Astrocyte (in vitro differentiated cells and primary cell): ENCODE measurements at regions not wholly inside any gene's neighbourhood (a gene's known extent, or its start where the extent isn't known, plus 50 kb on each side); places are given as distances from the start of the nearest gene placed in this dataset.
"Not testable (repeated sequence)": the region's sequence is repeated elsewhere in the genome, so short reads cannot be mapped to it uniquely, and the experiment has no call there.

Experiments used
- DNase-seq: peaks from one replicate; pipeline ENCODE4 v3.0.0-alpha.2; 2010; ENCODE audit warnings: low read depth
- FAIRE-seq: peaks from 2 replicates; lab custom pipeline; 2011; peaks lifted over from hg19 to GRCh38; lab: Jason Lieb, UNC
- H2AFZ ChIP-seq: 2 replicates; pipeline ENCODE4 v1.6.0; 2012; ENCODE audit warnings: low read depth, low read length, inconsistent platforms
- H3K27ac ChIP-seq: 2 replicates; pipeline ENCODE4 v1.5.1; 2011; ENCODE audit warnings: low read depth, low read length, inconsistent platforms
- H3K27me3 ChIP-seq: 2 replicates; pipeline ENCODE4 v1.6.0; 2011; ENCODE audit warnings: low read length, inconsistent platforms; ENCODE audit not compliant: insufficient read depth
- H3K36me3 ChIP-seq: 2 replicates; pipeline ENCODE4 v1.5.1; 2011; ENCODE audit warnings: low read length, inconsistent platforms; ENCODE audit not compliant: insufficient read depth
- H3K4me1 ChIP-seq: 2 replicates; pipeline ENCODE4 v1.5.1; 2011; ENCODE audit warnings: low read length, inconsistent platforms; ENCODE audit not compliant: insufficient read depth
- H3K4me2 ChIP-seq: 2 replicates; pipeline ENCODE4 v1.6.0; 2012; ENCODE audit warnings: low read length, inconsistent platforms
- H3K4me3 ChIP-seq: 2 replicates; pipeline ENCODE4 v1.5.1; 2011; ENCODE audit warnings: low read depth, mild to moderate bottlenecking, low read length, inconsistent platforms; ENCODE audit not compliant: insufficient read depth
- H3K79me2 ChIP-seq: 2 replicates; pipeline ENCODE4 v1.6.0; 2012; ENCODE audit warnings: mild to moderate bottlenecking, low read length, inconsistent platforms; ENCODE audit not compliant: insufficient read depth
- H3K9ac ChIP-seq: 2 replicates; pipeline ENCODE4 v1.6.0; 2012; ENCODE audit warnings: mild to moderate bottlenecking, low read length, inconsistent platforms
- H3K9me3 ChIP-seq: 2 replicates; pipeline ENCODE4 v1.5.1; 2012; ENCODE audit warnings: low read depth, mild to moderate bottlenecking, low read length, inconsistent platforms; ENCODE audit not compliant: insufficient read depth
- H4K20me1 ChIP-seq: 2 replicates; pipeline ENCODE4 v1.6.0; 2012; ENCODE audit warnings: low read length, inconsistent platforms; ENCODE audit not compliant: insufficient read depth
- H3K27ac Mint-ChIP-seq: one replicate; pipeline ENCODE4 v1.8.0; 2021; ENCODE audit warnings: mild to moderate bottlenecking, mixed read lengths; ENCODE audit not compliant: unreplicated experiment
- H3K27me3 Mint-ChIP-seq: one replicate; pipeline ENCODE4 v1.8.0; 2021; ENCODE audit warnings: low read depth, mixed read lengths; ENCODE audit not compliant: unreplicated experiment
- H3K36me3 Mint-ChIP-seq: one replicate; pipeline ENCODE4 v1.8.0; 2021; ENCODE audit warnings: low read depth, mixed read lengths; ENCODE audit not compliant: unreplicated experiment
- H3K4me1 Mint-ChIP-seq: one replicate; pipeline ENCODE4 v1.8.0; 2021; ENCODE audit warnings: low read depth, mixed read lengths; ENCODE audit not compliant: unreplicated experiment
- H3K4me3 Mint-ChIP-seq: one replicate; pipeline ENCODE4 v1.8.0; 2021; ENCODE audit warnings: mild to moderate bottlenecking, moderate library complexity, mixed read lengths; ENCODE audit not compliant: unreplicated experiment
- H3K9me3 Mint-ChIP-seq: one replicate; pipeline ENCODE4 v1.8.0; 2021; ENCODE audit warnings: mild to moderate bottlenecking, mixed read lengths; ENCODE audit not compliant: unreplicated experiment
- EZH2 ChIP-seq: IDR thresholded peaks from 2 replicates; pipeline ENCODE4 v1.6.1; 2012; ENCODE audit warnings: mild to moderate bottlenecking, low read length, inconsistent platforms; ENCODE audit not compliant: insufficient read depth
- TF ChIP-seq, protein P1 (sequence below): IDR thresholded peaks from 2 replicates; pipeline ENCODE4 v1.5.1; 2011; ENCODE audit warnings: low read depth, mild to moderate bottlenecking, inconsistent platforms, low read length, moderate library complexity; ENCODE audit not compliant: insufficient read depth

- Mint-ChIP-seq H3K36me3 (peaks cover 7% of the 10 kb centered on the region), H3K4me3 (no peak overlapping the region), H3K9me3 (peaks cover 7% of the 10 kb centered on the region), H3K4me1 (peaks cover 18% of the 10 kb centered on the region), H3K27ac (no peak overlapping the region), H3K27me3 (no peaks in the 10 kb centered on the region)
- Histone ChIP-seq H3K9me3 (no peaks in the 10 kb centered on the region), H4K20me1 (no peaks in the 10 kb centered on the region), H3K79me2 (no peaks in the 10 kb centered on the region), H3K4me1 (peaks cover 18% of the 10 kb centered on the region), H3K36me3 (no peaks in the 10 kb centered on the region), H3K9ac (peak overlapping the region; percentile 7), H3K4me2 (peak overlapping the region; percentile 52), H3K4me3 (no peak overlapping the region), H3K27ac (peak overlapping the region; percentile 48), H2AFZ (no peak overlapping the region), H3K27me3 (no peaks in the 10 kb centered on the region)
- peak; percentile 26 for FAIRE-seq
- peak; percentile 96 for DNase-seq
- TF ChIP-seq EZH2, result no peak
- TF ChIP-seq, protein P1, sequence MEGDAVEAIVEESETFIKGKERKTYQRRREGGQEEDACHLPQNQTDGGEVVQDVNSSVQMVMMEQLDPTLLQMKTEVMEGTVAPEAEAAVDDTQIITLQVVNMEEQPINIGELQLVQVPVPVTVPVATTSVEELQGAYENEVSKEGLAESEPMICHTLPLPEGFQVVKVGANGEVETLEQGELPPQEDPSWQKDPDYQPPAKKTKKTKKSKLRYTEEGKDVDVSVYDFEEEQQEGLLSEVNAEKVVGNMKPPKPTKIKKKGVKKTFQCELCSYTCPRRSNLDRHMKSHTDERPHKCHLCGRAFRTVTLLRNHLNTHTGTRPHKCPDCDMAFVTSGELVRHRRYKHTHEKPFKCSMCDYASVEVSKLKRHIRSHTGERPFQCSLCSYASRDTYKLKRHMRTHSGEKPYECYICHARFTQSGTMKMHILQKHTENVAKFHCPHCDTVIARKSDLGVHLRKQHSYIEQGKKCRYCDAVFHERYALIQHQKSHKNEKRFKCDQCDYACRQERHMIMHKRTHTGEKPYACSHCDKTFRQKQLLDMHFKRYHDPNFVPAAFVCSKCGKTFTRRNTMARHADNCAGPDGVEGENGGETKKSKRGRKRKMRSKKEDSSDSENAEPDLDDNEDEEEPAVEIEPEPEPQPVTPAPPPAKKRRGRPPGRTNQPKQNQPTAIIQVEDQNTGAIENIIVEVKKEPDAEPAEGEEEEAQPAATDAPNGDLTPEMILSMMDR, result no peak
Measured at GRCh38 chr12:105492591-105493545, 162.4 kb downstream of the C12orf75 start.

- no peak overlapping the region for H3K4me2 ChIP-seq
- no peaks in the 10 kb centered on the region for H4K20me1 ChIP-seq
- no peaks in the 10 kb centered on the region for H3K27me3 ChIP-seq
- H3K4me1 ChIP-seq, result no peaks in the 10 kb centered on the region
- no peak for FAIRE-seq
- Mint-ChIP-seq H3K27me3 (peaks cover 7% of the 10 kb centered on the region), H3K4me1 (no peaks in the 10 kb centered on the region), H3K4me3 (no peak overlapping the region), H3K27ac (no peak overlapping the region), H3K36me3 (peaks cover 8% of the 10 kb centered on the region), H3K9me3 (peaks cover 15% of the 10 kb centered on the region)
- no peak overlapping the region for H3K9ac ChIP-seq
- H3K27ac ChIP-seq, result no peak overlapping the region
- no peak for TF ChIP-seq EZH2
- TF ChIP-seq, protein P1, result no peak
- no peak for DNase-seq
- no peaks in the 10 kb centered on the region for H3K36me3 ChIP-seq
- no peaks in the 10 kb centered on the region for H3K9me3 ChIP-seq
- H3K4me3 ChIP-seq, result no peak overlapping the region
- H2AFZ ChIP-seq, result no peak overlapping the region
- H3K79me2 ChIP-seq, result no peaks in the 10 kb centered on the region
Measured at GRCh38 chr12:105499205-105499604, 168.7 kb downstream of the C12orf75 start.

GRCh38 chr12:105500676-105501075 lies 170.2 kb downstream of the C12orf75 start:
- not testable (repeated sequence) for H3K9me3 ChIP-seq, H3K4me1 Mint-ChIP-seq, H3K27me3 ChIP-seq, H4K20me1 ChIP-seq, H2AFZ ChIP-seq, H3K9ac ChIP-seq, H3K27ac ChIP-seq, H3K4me3 Mint-ChIP-seq, FAIRE-seq, H3K79me2 ChIP-seq, H3K27ac Mint-ChIP-seq, H3K4me1 ChIP-seq, DNase-seq, H3K4me3 ChIP-seq, H3K4me2 ChIP-seq, H3K36me3 Mint-ChIP-seq, H3K36me3 ChIP-seq
- H3K9me3 Mint-ChIP-seq, result peaks cover 13% of the 10 kb centered on the region
- H3K27me3 Mint-ChIP-seq, result peaks cover 11% of the 10 kb centered on the region
